ENCODE measurements at regions not wholly inside any gene's neighbourhood (a gene's known extent, or its start where the extent isn't known, plus 50 kb on each side); places are given as distances from the start of the nearest gene placed in this dataset.
"Not testable (repeated sequence)": the region's sequence is repeated elsewhere in the genome, so short reads cannot be mapped to it uniquely, and the experiment has no call there.

DNA sequence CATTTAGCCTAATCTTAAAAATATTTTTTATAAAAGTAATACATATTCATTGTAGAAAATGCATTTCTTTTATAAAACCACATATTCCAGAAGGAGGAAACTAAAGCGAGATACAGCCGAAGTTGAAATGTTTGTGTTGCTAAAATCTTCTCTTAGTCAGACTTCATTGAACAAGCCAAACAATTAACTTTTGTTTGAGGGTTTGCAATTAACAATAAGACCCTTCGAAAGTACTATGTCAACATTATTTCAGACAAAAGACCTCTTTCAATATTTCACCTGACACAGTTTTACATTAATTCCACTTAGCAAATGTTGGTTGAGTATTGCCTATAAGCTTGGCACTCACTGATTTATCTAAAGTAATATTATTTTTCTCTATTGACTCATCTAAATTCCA is 354.0 kb upstream of the ADAMTS5 start:
- Mint-ChIP-seq H3K4me3 (no peak overlapping the region), H3K9me3 (peaks cover 8% of the 10 kb centered on the region), H3K4me1 (no peaks in the 10 kb centered on the region), H3K36me3 (no peaks in the 10 kb centered on the region), H3K27ac (no peak overlapping the region)
- no peak for DNase-seq (ENCODE audit: low spot score in 2 of 2)
- no peak for ATAC-seq

DNA sequence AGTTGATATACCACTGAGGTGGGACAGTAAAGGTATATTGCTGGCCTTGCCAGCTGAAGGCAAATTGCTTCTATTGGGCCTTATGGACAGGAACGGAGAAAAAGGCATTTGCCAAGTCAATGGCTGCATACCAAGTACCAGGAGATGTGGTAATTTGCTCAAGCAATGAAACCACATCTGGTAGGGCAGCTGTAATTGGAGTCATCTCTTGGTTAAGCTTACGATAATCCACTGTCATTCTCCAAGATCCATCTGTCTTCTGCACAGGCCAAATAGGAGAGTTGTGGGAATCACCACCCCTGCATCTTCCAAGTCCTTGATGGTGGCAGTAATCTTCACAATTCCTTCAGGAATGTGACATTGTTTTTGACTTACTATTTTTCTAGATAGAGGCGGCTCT is 350.7 kb upstream of the ADAMTS5 start:
- not testable (repeated sequence) for H3K4me1 Mint-ChIP-seq

DNA sequence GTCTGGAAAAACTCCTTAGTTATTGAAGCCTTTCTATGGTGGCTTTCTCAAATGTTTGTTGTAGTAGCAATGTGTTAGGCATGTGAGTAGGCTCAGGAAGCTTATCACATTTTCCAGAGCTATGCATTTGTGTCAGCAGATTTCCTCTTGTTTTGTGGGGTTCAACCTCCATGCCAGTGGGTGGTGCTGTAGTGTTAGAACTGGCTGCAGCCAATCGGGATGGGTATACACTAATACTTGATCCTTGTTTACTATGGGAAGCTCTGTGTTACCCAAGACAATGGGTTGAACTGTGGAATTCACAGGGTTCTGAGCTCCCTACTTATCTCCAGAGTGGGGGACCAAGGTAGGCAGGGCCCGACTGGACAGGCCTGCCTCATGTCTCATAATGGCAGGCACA is 348.5 kb upstream of the ADAMTS5 start:
- no peak overlapping the region for H3K4me3 Mint-ChIP-seq
- no peaks in the 10 kb centered on the region for H3K36me3 Mint-ChIP-seq
- DNase-seq (ENCODE audit: low spot score in 2 of 2) (no peak), ATAC-seq (no peak)
- H3K27ac Mint-ChIP-seq = no peak overlapping the region
- H3K4me1 Mint-ChIP-seq = no peaks in the 10 kb centered on the region
- peaks cover 10% of the 10 kb centered on the region for H3K9me3 Mint-ChIP-seq

More for the DNA sequence above, 350.7 kb upstream of the ADAMTS5 start:
- peaks cover 13% of the 10 kb centered on the region for H3K9me3 Mint-ChIP-seq
- ATAC-seq; H3K4me3 Mint-ChIP-seq; DNase-seq (ENCODE audit: low spot score in 2 of 2); H3K27ac Mint-ChIP-seq; H3K36me3 Mint-ChIP-seq: not testable (repeated sequence)

DNA sequence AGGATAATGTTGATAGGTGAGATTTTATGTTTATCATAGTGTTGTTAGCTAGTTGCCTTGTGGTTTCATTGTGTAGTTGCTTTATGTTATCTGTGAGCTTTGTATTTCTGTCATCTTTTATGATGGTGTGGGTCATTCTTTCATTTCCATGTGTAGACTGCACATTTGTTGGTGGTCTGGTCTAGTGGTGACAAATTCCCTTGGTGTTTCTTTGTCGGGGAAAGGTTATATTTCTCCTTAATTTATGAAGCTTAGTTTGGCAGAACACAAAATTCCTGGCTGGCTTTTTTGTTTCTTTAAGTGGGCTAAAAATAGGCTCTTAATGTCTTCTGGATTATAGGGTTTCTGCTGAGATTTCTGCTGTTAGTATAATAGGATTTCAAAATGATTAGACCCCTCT is 347.2 kb upstream of the ADAMTS5 start:
- no peak overlapping the region for H3K27ac Mint-ChIP-seq
- peaks cover 12% of the 10 kb centered on the region for H3K9me3 Mint-ChIP-seq
- no peak for DNase-seq (ENCODE audit: low spot score in 2 of 2)
- no peak for ATAC-seq
- no peaks in the 10 kb centered on the region for H3K4me1 Mint-ChIP-seq
- H3K4me3 Mint-ChIP-seq = no peak overlapping the region
- H3K36me3 Mint-ChIP-seq = no peaks in the 10 kb centered on the region

DNA sequence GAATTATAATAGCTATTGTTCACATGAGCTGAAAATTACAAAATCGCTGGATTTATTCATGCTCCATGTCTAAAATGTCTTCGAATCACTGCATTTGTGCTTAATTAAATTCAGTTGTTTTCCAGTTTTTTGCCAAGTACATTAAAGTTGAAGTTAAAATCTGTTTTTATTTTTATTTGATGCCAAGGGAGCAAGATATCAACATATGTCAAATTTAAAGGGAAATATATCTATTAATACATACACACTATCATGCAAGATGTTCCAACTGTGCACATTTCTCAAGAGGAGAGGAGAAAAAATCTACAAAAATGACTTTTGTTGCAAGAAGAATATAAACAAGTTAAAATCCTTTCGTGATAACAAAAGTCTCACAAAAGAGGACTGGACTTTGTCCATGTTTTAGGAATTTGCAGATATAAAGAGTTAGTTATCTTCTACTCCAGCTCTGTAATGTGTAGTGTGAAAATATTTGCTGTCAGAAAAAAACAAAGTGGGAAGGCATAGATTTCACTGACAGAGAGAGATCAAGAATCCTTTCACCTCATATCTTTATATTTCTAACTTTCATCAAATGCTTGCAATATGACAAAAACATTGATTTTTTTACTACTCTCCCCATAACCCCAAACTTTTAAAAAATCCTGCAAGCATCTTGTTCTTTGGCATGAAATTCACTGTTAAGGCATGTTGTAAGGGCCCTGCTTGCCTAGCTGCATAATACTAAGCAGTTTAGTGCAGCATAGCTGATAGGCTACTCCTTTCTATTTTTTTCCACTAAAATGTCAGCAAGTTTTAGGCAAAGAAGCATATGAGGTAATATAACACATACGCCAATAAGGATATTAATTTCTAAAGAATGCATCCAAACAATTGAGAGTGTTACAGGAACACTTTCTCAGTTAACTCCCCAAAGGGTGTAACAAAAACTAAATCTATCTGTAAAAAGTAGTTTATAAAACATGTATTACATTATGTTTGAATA is 340.2 kb upstream of the ADAMTS5 start:
- ATAC-seq (no peak), DNase-seq (ENCODE audit: low spot score in 2 of 2) (no peak)
- H3K27ac Mint-ChIP-seq = no peak overlapping the region
- H3K4me3 Mint-ChIP-seq = no peak overlapping the region
- no peaks in the 10 kb centered on the region for H3K4me1 Mint-ChIP-seq
- H3K36me3 Mint-ChIP-seq = no peaks in the 10 kb centered on the region
- H3K9me3 Mint-ChIP-seq = peaks cover 2% of the 10 kb centered on the region

DNA sequence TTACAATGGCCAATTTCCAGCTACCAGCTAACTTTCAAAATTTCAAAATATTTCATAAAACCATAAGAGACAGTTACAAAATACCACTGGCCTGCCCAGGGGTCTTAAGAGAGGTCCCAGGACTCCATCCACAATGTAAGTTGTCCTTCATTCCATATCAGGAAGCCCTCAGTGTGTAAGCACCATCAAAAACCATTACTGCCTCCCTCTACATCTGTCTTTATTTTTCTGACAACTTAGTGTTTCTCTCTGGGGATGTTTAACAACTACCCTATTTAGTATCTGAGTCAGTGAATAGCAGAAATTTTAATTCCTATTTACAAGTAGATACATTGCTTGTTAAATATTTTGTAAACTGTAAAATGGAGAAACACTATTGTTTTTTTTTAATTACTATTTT is 339.3 kb upstream of the ADAMTS5 start:
- no peak for ATAC-seq
- Mint-ChIP-seq H3K27ac (no peak overlapping the region), H3K4me1 (no peaks in the 10 kb centered on the region), H3K9me3 (peaks cover 2% of the 10 kb centered on the region), H3K36me3 (no peaks in the 10 kb centered on the region), H3K4me3 (no peak overlapping the region)
- DNase-seq (ENCODE audit: low spot score in 2 of 2) = no peak

DNA sequence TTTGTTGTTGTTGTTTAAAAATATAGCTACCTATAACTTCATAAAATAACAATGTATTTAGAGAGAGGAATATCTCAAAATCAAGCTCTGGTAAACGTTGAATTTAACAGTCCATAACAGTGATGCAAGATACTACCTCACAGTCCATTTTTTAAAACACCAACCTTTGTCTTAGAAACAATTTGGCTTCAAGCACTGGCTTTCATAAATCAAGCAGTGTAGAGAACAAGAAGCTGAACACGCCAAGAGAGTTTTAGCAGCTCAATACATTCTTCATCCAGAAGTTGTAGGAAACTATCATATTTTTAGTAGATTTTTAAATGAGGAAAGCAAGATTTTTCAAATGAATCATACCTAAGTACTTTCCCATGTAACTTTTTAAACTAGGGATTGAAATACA is 334.3 kb upstream of the ADAMTS5 start:
- ATAC-seq = no peak
- Mint-ChIP-seq H3K4me1 (no peaks in the 10 kb centered on the region), H3K27ac (no peak overlapping the region), H3K36me3 (no peaks in the 10 kb centered on the region), H3K9me3 (no peaks in the 10 kb centered on the region), H3K4me3 (no peak overlapping the region)
- DNase-seq (ENCODE audit: low spot score in 2 of 2) = no peak

DNA sequence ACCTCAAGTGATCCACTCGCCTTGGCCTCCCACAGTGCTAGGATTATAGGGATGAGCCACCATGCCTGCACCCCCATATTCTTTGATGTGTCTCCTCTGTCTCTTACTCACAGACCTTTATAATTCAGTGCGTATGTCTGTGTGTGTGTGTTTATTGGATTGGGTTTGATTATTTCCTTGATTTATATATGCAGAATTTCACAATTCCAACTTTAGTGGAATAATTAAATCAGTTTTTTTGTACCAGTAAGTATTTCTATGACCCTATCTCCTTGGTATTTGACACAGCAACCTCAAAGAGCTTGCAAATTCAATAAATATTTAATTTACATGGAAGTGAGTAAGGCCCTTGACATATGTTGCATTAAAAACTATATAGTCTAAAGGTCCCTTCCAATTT is 333.9 kb upstream of the ADAMTS5 start:
- no peak overlapping the region for H3K27ac Mint-ChIP-seq
- ATAC-seq = no peak
- no peak for DNase-seq (ENCODE audit: low spot score in 2 of 2)
- no peak overlapping the region for H3K4me3 Mint-ChIP-seq
- H3K9me3 Mint-ChIP-seq = no peaks in the 10 kb centered on the region
- H3K36me3 Mint-ChIP-seq = no peaks in the 10 kb centered on the region
- H3K4me1 Mint-ChIP-seq = no peaks in the 10 kb centered on the region

DNA sequence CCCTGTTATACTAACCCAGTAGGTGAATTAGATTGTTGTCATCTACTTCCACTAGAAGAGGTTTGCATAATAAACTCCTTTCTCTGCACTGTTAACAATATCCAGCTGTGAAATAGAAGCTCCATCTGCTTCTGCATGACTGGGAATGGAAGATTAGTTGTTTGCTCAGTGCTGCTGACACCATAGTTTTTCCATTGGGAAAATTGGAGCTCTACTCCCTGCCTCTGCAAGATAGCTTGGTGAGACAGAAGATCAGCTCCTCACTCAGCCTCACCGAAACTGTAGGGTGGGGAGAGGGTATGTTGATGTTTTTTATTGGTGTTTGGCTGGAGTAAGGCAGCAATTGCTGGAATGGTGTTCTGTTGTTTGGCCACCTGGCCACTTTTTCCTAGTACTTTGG is 331.6 kb upstream of the ADAMTS5 start:
- no peaks in the 10 kb centered on the region for H3K36me3 Mint-ChIP-seq
- no peak overlapping the region for H3K4me3 Mint-ChIP-seq

DNA sequence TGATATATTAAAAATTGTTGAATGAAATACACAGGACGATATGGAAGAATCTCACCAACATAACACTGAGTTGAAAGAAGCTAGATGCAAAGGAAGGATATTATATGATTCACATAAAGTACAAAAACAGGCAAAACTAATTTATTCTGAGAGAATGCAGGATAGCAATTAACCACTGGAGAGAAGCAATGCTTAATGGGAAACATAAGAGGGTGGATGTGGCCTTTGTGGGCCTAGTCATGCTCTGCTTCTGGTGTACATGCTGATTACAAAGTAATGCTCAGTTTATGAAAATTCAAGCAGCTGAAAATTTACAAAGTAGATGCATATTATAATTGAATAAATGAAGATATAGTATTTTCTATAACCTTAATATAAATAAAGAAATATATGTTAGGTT is 326.4 kb upstream of the ADAMTS5 start:
- no peak for ATAC-seq
- peaks cover 12% of the 10 kb centered on the region for H3K9me3 Mint-ChIP-seq

More for the DNA sequence above, 331.6 kb upstream of the ADAMTS5 start:
- DNase-seq (ENCODE audit: low spot score in 2 of 2) (no peak), ATAC-seq (no peak)
- Mint-ChIP-seq H3K4me1 (no peaks in the 10 kb centered on the region), H3K27ac (no peak overlapping the region), H3K9me3 (peaks cover 8% of the 10 kb centered on the region)

DNA sequence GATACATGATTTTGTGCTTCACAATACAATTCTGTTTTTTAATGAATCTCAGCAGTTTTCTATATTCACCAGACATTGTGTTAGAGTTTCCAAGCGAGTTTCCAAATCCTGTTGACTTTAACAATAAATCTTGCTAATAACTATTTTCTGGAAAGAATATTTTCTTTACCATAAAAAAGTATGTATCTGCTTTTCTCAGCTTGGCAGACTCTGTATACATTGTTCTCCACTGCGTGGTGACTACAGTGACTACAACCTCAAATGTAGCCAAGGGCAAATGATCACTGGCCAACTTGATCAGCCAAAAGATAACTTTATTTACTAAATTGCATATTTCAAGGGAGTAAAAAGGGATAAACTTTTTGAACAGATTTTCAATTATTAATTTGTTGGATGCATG is 325.9 kb upstream of the ADAMTS5 start:
- Mint-ChIP-seq H3K4me1 (no peaks in the 10 kb centered on the region), H3K27ac (no peak overlapping the region), H3K9me3 (peaks cover 15% of the 10 kb centered on the region), H3K36me3 (no peaks in the 10 kb centered on the region), H3K4me3 (no peak overlapping the region)
- ATAC-seq (no peak), DNase-seq (ENCODE audit: low spot score in 2 of 2) (no peak)

More for the DNA sequence above, 326.4 kb upstream of the ADAMTS5 start:
- Mint-ChIP-seq H3K4me3 (no peak overlapping the region), H3K27ac (no peak overlapping the region), H3K4me1 (no peaks in the 10 kb centered on the region), H3K36me3 (no peaks in the 10 kb centered on the region)
- DNase-seq (ENCODE audit: low spot score in 2 of 2) = no peak

DNA sequence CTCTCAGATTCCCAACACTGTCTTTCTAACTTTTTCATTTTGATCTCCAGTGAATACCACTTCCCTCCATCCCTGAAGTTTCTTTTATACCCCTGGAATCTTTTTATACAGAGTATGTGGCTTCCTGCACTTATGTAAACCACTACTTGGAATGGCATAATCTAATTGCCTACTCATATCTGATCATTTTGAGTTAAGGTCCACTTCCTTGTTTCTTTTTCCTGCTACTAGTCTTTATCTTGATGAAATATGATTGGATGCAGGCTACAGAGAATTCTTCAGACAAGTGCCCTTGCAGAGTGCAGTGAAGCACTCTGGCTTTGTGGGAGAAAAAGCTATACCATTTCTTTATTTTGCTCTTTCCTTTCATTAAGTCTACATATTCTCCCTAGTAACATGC is 325.3 kb upstream of the ADAMTS5 start:
- no peaks in the 10 kb centered on the region for H3K4me1 Mint-ChIP-seq
- DNase-seq (ENCODE audit: low spot score in 2 of 2) = no peak
- H3K4me3 Mint-ChIP-seq = no peak overlapping the region
- ATAC-seq = no peak
- no peak overlapping the region for H3K27ac Mint-ChIP-seq
- H3K36me3 Mint-ChIP-seq = no peaks in the 10 kb centered on the region
- peaks cover 18% of the 10 kb centered on the region for H3K9me3 Mint-ChIP-seq

DNA sequence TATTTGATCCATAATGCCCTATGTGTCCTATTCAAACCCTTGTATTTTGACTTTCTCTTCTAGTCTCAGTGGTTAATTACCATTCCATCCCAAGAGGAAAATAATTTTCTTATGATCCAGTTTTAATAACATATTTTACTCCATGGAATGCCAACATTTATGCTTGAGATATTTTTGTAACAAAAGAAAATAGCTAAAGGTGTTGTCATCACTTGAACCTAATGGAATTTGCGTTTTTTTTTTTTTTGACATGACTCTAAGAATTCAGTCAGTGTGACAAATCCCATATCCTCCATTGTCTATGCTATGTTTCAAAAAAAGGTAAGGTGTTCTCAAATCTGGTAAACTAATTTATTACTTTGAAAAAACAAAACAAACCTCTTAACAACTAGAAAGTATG is 324.1 kb upstream of the ADAMTS5 start:
- Mint-ChIP-seq H3K4me3 (no peak overlapping the region), H3K4me1 (no peaks in the 10 kb centered on the region), H3K36me3 (no peaks in the 10 kb centered on the region), H3K9me3 (peaks cover 25% of the 10 kb centered on the region), H3K27ac (no peak overlapping the region)
- DNase-seq (ENCODE audit: low spot score in 2 of 2) = no peak
- ATAC-seq = no peak

DNA sequence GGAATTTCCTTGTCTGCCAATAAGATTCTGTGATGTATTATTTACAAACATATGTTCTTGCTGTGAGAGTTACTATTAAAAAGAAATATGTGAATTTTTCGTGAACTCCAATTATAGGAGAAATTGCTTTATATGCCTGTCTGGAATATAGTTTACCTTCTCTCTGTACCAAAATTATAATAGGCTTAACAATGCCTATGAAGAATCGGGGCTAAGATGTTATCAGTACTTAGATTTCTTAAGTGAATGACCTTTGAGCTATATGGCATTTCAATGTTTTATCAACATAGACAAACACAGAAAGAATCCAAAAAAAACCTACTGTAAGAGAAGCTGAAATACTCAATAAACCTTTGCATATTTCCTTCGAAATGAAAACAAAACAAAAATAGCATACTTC is 323.1 kb upstream of the ADAMTS5 start:
- Mint-ChIP-seq H3K4me1 (no peaks in the 10 kb centered on the region), H3K9me3 (peaks cover 22% of the 10 kb centered on the region), H3K36me3 (no peaks in the 10 kb centered on the region), H3K27ac (no peak overlapping the region), H3K4me3 (no peak overlapping the region)
- DNase-seq (ENCODE audit: low spot score in 2 of 2) (no peak), ATAC-seq (no peak)

DNA sequence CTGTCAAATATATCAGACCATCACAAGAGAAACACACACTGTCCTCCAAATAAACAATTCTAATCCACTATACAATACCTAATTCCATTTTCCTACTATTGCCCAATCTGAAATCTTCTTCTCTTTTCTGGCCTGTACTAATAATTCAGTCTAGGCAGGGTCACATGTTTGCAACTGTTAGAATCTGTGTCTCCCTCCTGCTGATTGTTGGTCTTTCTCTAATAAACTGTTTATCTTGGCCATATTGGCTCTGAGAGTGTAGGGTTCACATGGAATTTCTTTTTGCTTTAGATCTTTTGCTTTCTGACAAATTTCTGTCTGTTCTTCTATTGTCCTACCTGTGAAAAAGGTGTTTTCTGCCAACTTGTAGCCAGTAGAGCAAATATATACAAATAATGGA is 319.9 kb upstream of the ADAMTS5 start:
- DNase-seq (ENCODE audit: low spot score in 2 of 2) = no peak
- Mint-ChIP-seq H3K9me3 (peaks cover 22% of the 10 kb centered on the region), H3K4me1 (no peaks in the 10 kb centered on the region), H3K36me3 (no peaks in the 10 kb centered on the region), H3K27ac (no peak overlapping the region), H3K4me3 (no peak overlapping the region)
- ATAC-seq = no peak

DNA sequence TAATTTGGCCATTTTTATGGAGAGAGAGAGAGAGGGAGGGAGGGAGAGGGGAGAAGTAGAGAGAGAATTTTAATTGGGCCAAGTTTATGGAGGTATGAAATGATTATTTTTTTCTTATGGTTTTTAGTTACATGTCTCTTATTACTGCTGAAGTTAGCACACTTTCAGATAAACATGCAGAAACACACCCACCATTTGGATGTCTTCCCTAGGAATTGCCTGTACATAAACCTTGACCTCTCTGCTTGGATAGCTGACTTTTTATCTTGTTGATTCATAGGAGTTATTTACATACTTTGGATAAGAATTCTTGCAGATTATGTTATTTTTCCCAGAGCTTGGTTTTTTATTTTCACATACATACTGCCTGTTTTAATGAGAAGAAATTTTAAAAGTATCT is 310.2 kb upstream of the ADAMTS5 start:
- DNase-seq (ENCODE audit: low spot score in 2 of 2) (no peak), ATAC-seq (no peak)
- no peak overlapping the region for H3K4me3 Mint-ChIP-seq
- peaks cover 10% of the 10 kb centered on the region for H3K9me3 Mint-ChIP-seq
- no peaks in the 10 kb centered on the region for H3K36me3 Mint-ChIP-seq
- H3K27ac Mint-ChIP-seq = no peak overlapping the region
- H3K4me1 Mint-ChIP-seq = no peaks in the 10 kb centered on the region
